ENCODE measurements at regions not wholly inside any gene's neighbourhood (a gene's known extent, or its start where the extent isn't known, plus 50 kb on each side); places are given as distances from the start of the nearest gene placed in this dataset.
"Not testable (repeated sequence)": the region's sequence is repeated elsewhere in the genome, so short reads cannot be mapped to it uniquely, and the experiment has no call there.

- DNase-seq, result no peak
These were observed 148.7 kb upstream of the NEDD9 start for GRCh38 chr6:11380969-11381744.

DNA sequence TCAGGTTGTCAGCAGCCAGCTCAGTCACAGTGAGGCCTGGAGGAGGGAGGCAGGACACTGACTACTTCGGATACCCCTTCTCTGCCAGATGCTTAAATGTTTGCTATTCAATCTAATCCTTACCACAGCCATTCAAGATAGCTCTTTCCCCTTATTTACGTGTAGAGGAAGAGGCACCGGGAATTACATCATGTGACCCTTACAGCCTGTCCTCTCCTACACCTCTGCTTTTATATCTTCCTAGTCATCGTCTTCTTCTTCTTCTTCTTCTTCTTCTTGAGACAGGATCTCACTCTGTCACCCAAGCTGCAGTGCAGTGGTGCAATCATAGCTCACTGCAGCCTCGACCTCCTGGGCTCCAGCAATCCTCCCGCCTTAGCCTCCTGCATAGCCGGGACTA, 148.1 kb upstream of the NEDD9 start:
- DNase-seq, result no peak

- DNase-seq, result no peak
These were observed 147.3 kb upstream of the NEDD9 start for GRCh38 chr6:11379805-11380204.

DNA sequence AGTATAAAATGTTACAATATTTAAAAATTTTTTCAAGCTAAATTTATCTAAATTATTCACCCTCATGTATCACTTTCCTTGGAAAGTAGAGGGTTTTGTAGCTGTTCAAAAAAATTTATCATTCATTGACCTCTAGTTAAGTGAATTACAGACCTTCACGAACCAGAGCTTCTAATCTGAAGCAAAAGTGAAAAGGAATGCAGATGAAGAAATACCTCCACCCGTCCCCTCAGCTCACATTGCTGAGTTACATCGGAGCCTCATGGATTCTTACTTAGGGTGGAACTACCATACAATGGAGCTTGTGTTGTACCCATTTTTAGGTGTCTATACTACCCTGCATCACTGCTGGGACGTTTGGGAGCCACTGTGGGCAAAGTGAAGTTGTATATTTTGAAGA, 146.2 kb upstream of the NEDD9 start:
- DNase-seq, result no peak

DNA sequence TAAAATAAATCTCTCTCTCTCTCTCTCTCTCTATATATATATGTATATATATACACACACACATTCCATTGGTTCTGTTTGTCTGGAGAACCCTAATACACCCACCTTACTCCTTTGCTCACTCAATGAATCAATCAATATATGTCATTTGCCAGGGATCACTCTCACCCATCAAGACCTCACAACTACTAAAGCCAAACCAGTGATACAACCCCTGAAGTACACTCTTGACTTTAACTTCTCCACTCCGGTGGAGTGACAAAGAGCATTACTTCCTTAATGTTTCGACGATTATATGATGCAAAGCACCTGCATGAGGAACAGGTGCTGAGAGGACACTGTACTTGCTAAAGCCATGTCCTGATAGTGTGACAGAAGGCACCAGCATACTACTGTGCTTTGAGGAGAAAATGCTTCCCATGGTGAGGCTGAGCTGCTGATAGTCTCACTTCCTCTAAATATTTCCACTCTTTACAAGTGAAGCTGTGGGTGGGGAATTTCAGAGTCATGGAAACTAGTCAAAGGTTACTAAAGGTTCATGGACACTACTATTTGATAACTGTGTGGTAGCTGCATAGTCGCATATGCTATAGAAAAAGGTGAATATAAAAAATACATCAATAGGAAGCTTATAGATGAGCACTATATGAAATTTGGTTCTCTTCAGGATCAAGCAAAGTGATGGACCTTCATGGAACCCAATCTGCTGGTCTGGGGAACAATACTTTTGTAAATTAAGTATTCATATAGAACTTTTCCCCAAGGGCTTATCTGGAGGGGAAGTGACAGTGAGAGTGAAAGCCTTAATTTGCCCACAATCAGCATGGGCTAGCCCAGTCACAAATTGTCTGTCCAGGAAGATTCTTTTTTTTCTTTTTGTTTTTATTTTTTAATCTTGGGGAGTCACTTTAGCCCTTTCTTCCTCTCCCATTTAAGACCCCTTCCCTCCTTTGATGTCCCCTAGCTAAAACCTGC, 141.9 kb upstream of the NEDD9 start:
- DNase-seq, result peak; percentile 21

DNA sequence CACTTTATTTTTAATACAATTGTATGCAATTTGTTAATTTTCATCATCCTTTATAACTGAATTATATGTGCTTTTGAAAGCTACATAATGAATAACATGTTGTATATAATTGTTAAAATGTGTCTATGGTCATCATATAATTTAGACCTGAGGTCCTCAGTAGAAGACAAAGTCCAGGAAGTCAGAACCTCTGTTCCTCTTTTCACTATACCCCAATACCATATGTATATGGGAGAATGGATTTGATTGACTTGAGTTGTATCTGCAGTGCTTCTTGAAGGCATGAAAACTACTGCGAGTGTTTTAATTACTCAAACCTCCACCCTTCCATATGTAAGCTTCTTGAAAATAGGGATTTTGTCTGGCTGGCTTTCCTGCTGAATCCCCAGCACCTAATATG, 140.7 kb upstream of the NEDD9 start:
- DNase-seq, result no peak

DNA sequence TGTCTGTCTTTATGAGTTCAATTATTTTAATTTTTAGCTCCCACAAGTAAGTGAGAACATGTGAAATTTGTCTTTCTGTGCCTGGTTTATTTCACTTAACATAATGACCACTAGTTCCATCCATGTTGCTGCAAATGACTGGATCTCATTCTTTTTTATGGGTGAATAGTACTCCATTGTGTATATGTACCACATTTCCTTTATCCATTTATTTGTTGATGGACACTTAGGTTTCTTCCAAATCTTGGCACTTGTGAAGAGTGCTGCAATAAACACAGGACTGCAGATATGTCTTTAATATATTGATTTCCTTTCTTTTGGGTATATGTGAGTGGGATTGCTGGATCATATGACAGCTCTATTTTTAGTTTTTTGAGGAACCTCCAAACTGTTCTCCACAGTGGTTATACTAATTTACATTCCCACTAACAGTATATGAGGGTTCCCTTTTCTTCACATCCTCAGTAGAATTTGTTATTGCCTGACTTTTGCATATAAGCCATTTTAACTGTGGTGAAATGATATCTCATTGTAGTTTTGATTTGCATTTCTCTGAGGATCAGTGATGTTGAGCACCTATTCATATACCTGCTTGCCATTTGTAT, 139.8 kb upstream of the NEDD9 start:
- not testable (repeated sequence) for DNase-seq

DNA sequence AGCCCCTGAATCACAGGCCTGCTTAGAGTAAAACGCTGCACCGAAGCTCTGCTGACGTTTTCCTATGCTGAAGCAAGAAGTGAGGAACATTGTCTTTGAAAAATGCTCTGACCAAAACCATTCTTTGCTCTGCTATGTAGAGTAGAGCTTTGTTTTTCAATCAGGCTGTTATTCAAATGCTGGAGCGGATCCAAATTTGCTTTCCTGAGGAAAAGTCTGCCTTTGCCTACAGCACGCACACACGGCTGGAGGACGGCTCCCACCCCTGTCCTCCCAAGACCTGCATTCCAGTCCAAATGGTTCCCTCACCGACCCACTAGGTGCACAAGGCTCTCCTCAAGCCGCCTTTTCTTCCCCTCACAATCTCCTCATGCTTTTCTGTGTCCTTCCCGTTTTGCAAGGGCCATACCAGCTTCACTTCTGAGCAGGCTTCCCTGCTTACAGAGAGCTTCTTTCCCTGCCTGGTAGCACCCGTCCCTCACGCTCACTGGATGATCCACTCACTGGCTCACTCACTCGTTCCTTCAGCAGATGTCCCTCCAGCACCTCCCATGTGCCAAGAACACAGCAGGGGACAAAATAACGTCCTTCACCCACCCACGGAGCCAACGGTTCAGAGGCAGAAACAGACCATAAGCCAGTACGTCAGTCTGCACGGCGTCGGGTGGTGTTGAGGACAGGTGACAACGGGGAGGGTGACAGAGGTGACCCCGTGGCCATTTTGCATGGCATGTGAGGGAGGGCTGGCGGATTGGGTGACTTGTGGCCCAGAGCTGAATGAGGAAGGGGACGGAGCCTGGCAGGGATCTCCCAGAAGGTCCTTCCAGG, 137.9 kb upstream of the NEDD9 start:
- DNase-seq, result no peak

DNA sequence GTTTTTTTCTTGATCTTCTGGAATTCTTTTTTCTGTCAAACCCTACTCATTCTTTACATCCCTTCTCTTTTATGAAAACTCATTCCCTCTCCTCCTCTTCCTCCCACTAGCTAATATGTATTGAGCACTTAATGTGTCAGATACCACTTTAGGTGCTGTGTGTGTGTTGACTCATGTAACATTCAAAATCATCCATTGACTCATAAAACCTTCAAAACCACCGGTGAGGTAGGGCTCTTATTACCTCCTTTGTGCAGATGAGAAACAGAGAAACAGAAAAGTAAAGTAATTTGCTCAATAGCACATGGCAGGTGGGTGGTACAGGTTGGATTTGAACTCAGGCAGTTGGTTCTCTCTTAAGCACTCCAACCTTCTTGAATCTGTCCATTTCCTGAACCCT, 136.3 kb upstream of the NEDD9 start:
- DNase-seq, result peak; percentile 21

GRCh38 chr6:11368264-11368663, 135.8 kb upstream of the NEDD9 start:
- no peak for DNase-seq

GRCh38 chr6:11367638-11368199, 135.3 kb upstream of the NEDD9 start:
- DNase-seq, result no peak

DNA sequence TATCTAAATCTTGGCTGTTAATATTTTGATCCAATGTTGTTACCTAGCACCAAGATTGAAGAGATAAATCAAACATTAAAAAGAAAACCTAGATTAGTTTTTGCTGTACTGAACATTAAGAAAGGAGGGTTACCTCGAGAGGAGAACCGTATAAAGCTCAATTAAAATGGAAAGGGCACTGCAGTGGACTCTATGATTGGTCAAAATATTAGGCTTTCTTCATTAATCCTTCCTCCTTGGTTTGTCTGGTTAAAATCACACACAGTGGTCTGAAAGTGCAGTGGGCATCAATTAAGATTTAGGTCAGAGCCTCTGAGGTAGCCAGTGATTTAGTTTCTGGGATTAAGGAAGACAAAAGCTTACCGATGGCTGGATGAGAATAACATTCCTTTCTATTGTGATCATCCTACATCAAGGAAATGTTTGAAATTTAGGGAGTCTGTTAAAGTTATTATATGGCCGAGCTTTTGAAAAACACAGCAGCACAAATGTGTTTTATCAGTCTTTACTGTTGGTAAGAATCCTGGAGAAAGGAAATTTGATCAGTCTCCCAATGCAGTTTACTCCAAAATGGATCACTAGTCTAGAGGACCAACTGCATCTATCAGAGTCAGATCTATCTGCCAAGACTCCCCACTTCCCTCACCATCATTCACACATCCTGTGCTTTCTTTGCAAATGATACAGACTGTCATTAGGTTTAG, 134.6 kb upstream of the NEDD9 start:
- DNase-seq, result no peak

DNA sequence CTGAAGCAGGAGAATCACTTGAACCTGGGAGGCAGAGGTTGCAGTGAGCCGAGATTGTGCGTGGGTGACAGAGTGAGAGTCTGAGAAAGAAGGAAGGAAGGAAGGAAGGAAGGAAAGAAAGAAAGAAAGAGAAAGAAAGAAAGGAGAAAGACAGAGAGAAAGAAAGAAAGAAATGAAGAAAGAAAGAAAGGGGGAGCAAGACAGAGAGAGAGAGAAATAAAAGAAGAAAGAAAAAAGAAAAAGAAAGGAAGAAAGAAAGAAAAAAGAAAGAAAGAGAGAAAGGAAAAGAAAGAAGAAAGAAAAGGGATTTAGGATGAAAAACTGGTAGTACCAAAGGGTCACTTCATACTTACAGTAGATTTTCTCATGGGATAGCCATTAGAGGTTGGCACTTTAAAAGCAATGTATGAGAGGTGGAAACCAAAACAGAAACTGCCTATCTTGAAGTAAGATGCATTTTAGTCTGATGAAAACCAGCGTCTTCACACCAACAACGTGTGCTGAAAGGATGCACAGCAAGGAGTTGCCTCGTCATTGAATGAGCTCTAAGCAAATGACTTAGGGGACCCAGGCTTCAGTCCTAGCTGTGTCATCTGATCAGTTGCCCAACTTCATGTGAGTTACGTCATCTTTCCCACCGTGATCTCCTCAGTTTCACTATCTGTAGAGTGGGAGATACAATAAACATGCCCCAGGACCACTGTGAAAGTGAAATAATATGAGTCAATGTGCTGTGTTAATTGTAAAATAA, 133.9 kb upstream of the NEDD9 start:
- peak; percentile 69 for DNase-seq

GRCh38 chr6:11364971-11365397, 132.5 kb upstream of the NEDD9 start:
- DNase-seq, result no peak

- peak; percentile 79 for DNase-seq
These were observed 131.6 kb upstream of the NEDD9 start for GRCh38 chr6:11363881-11364576.

DNA sequence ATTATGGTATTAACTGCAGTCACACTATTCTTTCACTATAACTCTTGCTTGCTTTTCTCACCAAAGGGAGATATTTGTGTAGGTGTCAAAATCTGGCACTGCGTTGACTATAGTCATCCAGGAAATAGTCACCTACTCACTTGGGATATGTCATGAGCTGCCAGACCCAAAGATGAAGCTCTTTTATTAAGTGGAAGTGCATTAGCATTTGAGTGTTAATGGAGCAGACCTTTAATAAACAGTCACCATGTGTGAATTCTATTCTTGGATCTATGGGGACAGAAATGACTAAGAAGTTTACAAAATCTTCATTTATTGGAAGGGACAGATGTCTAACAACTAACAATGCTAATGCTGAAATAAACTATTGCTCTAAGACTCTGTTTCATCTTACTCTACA, 130.1 kb upstream of the NEDD9 start:
- no peak for DNase-seq

DNA sequence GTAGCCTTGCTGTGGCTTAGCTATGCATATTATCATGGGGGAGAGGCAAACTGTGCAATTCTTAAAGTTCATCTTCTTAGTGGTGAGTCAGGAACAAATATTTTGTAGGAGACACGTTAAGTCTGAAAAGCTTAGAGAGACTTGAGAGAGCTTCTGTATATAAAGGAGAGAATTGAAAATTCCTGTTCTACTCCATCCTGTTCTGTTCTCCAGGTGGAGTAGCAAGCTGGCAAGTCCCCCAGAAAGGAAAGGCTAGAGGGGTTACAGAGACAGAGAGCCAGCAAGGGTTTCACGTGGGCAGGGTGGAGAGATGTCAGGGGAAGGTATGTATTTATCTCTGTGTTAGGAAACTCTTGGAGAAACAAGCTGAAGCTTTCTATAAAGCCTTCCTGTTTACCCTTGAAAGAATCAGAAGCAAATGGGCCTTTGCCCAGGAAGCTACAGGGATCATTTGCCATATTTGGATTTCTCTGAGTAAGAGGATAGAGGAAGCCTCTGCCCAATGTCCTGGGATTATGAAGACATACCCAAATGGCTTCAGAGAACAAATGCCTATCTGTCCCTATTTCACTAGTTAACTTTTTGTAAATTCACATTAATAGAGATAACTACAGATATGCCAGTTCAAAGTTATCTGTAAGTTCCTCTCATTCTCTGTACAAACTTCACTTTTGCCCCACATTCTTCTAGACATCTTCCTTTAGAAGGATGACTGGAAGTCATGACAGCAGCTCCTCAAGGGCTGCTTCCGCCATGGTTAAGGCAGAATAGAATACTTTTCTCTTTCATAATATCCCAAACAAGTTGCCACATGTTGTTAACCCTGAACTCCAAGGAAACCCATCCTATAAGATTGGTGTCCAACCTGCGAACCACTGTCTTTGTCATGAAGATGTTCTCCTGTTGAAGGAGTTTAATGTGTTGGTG, 126.7 kb upstream of the NEDD9 start:
- no peak for DNase-seq

DNA sequence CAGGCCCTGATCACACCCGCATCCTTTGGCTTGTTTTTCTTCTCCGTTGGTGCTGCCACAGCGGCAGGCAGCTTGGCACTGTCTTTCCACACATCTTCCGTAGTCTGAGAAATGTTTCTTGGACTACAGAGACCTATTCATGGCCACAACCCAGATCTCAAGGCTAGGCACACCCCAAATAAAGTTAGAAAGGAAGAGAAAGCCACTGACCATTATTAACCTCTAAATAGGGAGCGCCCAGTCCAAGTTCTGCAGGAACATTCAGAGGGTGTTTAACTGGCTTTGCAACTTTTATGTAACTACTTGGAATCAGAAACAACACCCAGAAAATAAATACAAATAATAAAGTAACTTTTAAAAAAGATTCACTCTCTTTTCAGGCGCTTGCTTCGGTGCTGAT, 124.8 kb upstream of the NEDD9 start:
- no peak for DNase-seq

Measured in activated naive CD4-positive, alpha-beta T cell treated with Interleukin-2 at 50 U/mL for 16 hours (primary cell).